IMR-90 (cell line): ENCODE measurements at regions not wholly inside any gene's neighbourhood (a gene's known extent, or its start where the extent isn't known, plus 50 kb on each side); places are given as distances from the start of the nearest gene placed in this dataset.

Source experiments
- ATAC-seq: fragments of 200-7000 bp; cut with Tn5 transposase; 2 replicates; pipeline ENCODE4 v1.9.1; 2020; ENCODE audit warnings: low read depth, mild to moderate bottlenecking, moderate library complexity
- BruUV-seq: library from RNA; stranded (reverse); fragments of 400-500 nt; replicated peaks from 2 replicates; lab custom pipeline; 2021; lab: Mats Ljungman, UMichigan
- CTCF ChIA-PET: fragments of 300-600 bp; formaldehyde crosslinking; extraction: SDS; loops from one replicate; lab custom pipeline; 2021; ENCODE audit warnings: antibody characterized with exemption; lab: Yijun Ruan, JAX
- POLR2A ChIA-PET: fragments of 300-600 bp; sonication (Branson Sonifier 250); formaldehyde crosslinking; loops from one replicate; lab custom pipeline; 2022; ENCODE audit warnings: antibody characterized with exemption; ENCODE audit not compliant: unreplicated experiment; lab: Charles Lee
- DNase-seq: peaks from one replicate; pipeline ENCODE4 v3.0.0; 2013
- H2AFZ ChIP-seq: replicated peaks from 2 replicates; pipeline ENCODE3; 2013; ENCODE audit warnings: low read length, mild to moderate bottlenecking; ENCODE audit not compliant: poor library complexity
- H2AK5ac ChIP-seq: 2 replicates; pipeline ENCODE4 v1.6.1; 2013; ENCODE audit warnings: low read depth, low read length, inconsistent platforms
- H2AK9ac ChIP-seq: replicated peaks from 2 replicates; pipeline ENCODE3; 2013; ENCODE audit warnings: mild to moderate bottlenecking, low read depth, low read length, moderate library complexity; ENCODE audit not compliant: poor library complexity
- H2BK120ac ChIP-seq: 2 replicates; pipeline ENCODE4 v1.6.1; 2013; ENCODE audit warnings: low read depth, low read length, inconsistent platforms
- H2BK15ac ChIP-seq: 3 replicates; pipeline ENCODE4 v1.6.1; 2013; ENCODE audit warnings: low read depth, low read length, inconsistent platforms
- H2BK20ac ChIP-seq: 2 replicates; pipeline ENCODE4 v1.6.1; 2013; ENCODE audit warnings: low read depth, mild to moderate bottlenecking, inconsistent platforms, low read length, moderate library complexity
- H2BK5ac ChIP-seq: 2 replicates; pipeline ENCODE4 v1.6.1; 2013; ENCODE audit warnings: mild to moderate bottlenecking, low read depth, low read length, inconsistent platforms; ENCODE audit not compliant: poor library complexity, severe bottlenecking
- H3K14ac ChIP-seq: replicated peaks from 2 replicates; pipeline ENCODE4 v1.6.1; 2013; ENCODE audit warnings: low read depth, low read length, inconsistent platforms
- H3K18ac ChIP-seq: 2 replicates; pipeline ENCODE4 v1.6.1; 2013; ENCODE audit warnings: low read depth, low read length, control low read depth
- H3K23ac ChIP-seq: 2 replicates; pipeline ENCODE4 v1.6.1; 2013; ENCODE audit warnings: low read depth, low read length, inconsistent platforms
- H3K27ac ChIP-seq: 2 replicates; pipeline ENCODE4 v1.5.1; 2013; ENCODE audit warnings: mild to moderate bottlenecking, control low read depth, low read length; ENCODE audit not compliant: insufficient read depth
- H3K27me3 ChIP-seq: 2 replicates; pipeline ENCODE4 v1.6.1; 2013; ENCODE audit warnings: low read length; ENCODE audit not compliant: control insufficient read depth, insufficient read depth
- H3K36me3 ChIP-seq: 2 replicates; pipeline ENCODE4 v1.6.1; 2013; ENCODE audit warnings: low read length, mixed read lengths; ENCODE audit not compliant: control insufficient read depth, insufficient read depth
- H3K4ac ChIP-seq: 2 replicates; pipeline ENCODE4 v1.6.1; 2013; ENCODE audit warnings: low read depth, low read length, inconsistent platforms
- H3K4me1 ChIP-seq: 2 replicates; pipeline ENCODE4 v1.6.1; 2013; ENCODE audit warnings: low read length, mixed read lengths; ENCODE audit not compliant: control insufficient read depth, insufficient read depth
- H3K4me2 ChIP-seq: 2 replicates; pipeline ENCODE4 v1.6.1; 2013; ENCODE audit warnings: low read depth, mild to moderate bottlenecking, control low read depth, low read length, moderate library complexity
- H3K4me3 ChIP-seq: 2 replicates; pipeline ENCODE4 v1.5.1; 2013; ENCODE audit warnings: low read depth, mild to moderate bottlenecking, control low read depth, low read length, moderate library complexity; ENCODE audit not compliant: insufficient read depth
- H3K56ac ChIP-seq: 2 replicates; pipeline ENCODE4 v1.6.1; 2013; ENCODE audit warnings: low read length, inconsistent platforms; ENCODE audit not compliant: insufficient read depth; ENCODE audit errors: extremely low read depth
- H3K79me1 ChIP-seq, 2 experiments: 2 replicates each; pipeline ENCODE4 v1.6.1; 2013; ENCODE audit warnings: low read length in 2 of 2, inconsistent platforms in 1 of 2, low read depth in 1 of 2
- H3K9ac ChIP-seq: 2 replicates; pipeline ENCODE4 v1.6.1; 2013; ENCODE audit warnings: low read depth, low read length, control low read depth
- H3K9me1 ChIP-seq: 2 replicates; pipeline ENCODE4 v1.6.1; 2013; ENCODE audit warnings: low read length, inconsistent platforms; ENCODE audit not compliant: insufficient read depth
- H3K9me3 ChIP-seq: 2 replicates; pipeline ENCODE4 v1.6.1; 2013; ENCODE audit warnings: low read length; ENCODE audit not compliant: control insufficient read depth, insufficient read depth
- H4K20me1 ChIP-seq: 2 replicates; pipeline ENCODE4 v1.6.1; 2013; ENCODE audit warnings: low read length, inconsistent platforms; ENCODE audit not compliant: insufficient read depth
- H4K5ac ChIP-seq: 2 replicates; pipeline ENCODE4 v1.6.1; 2013; ENCODE audit warnings: mild to moderate bottlenecking, low read depth, low read length, control low read depth
- H4K8ac ChIP-seq, 2 experiments: 2 replicates each; pipeline ENCODE4 v1.6.1; 2013; ENCODE audit warnings: low read depth in 2 of 2, low read length in 2 of 2, control low read depth in 1 of 2, inconsistent platforms in 1 of 2
- H4K91ac ChIP-seq: 2 replicates; pipeline ENCODE4 v1.6.1; 2013; ENCODE audit warnings: low read depth, low read length, inconsistent platforms; ENCODE audit not compliant: insufficient read depth
- BHLHE40 ChIP-seq: fragments of 150-350 bp; IDR thresholded peaks from 2 replicates; pipeline ENCODE4 v1.6.1; 2016; ENCODE audit warnings: mild to moderate bottlenecking, low read depth, low read length
- CEBPB ChIP-seq: IDR thresholded peaks from 2 replicates; pipeline ENCODE4 v1.6.1; 2012; ENCODE audit warnings: low read depth, low read length, improper control_type of control experiment
- CHD1 ChIP-seq: IDR thresholded peaks from 2 replicates; pipeline ENCODE4 v1.6.1; 2012; ENCODE audit warnings: low read depth, low read length, improper control_type of control experiment
- CTCF ChIP-seq: conservative IDR thresholded peaks from 2 replicates; pipeline ENCODE4 v1.5.1; 2012; ENCODE audit warnings: mild to moderate bottlenecking, low read depth, low read length, improper control_type of control experiment
- ELK1 ChIP-seq: fragments of 150-350 bp; IDR thresholded peaks from 2 replicates; pipeline ENCODE4 v1.6.1; 2016; ENCODE audit warnings: low read depth, mild to moderate bottlenecking, low read length, moderate library complexity, borderline replicate concordance
- FOS ChIP-seq: fragments of 150-350 bp; IDR thresholded peaks from 2 replicates; pipeline ENCODE4 v1.6.1; 2016; ENCODE audit warnings: low read depth, low read length
- MAFK ChIP-seq: IDR thresholded peaks from 2 replicates; pipeline ENCODE4 v1.6.1; 2012; ENCODE audit warnings: low read depth, low read length, improper control_type of control experiment
- MAZ ChIP-seq: IDR thresholded peaks from 2 replicates; pipeline ENCODE4 v1.6.1; 2012; ENCODE audit warnings: low read depth, mild to moderate bottlenecking, low read length, improper control_type of control experiment, moderate library complexity, borderline replicate concordance
- NFE2L2 ChIP-seq: fragments of 150-350 bp; IDR thresholded peaks from 2 replicates; pipeline ENCODE4 v1.6.1; 2016; ENCODE audit warnings: low read depth, mild to moderate bottlenecking, low read length
- POLR2A ChIP-seq: IDR thresholded peaks from 2 replicates; pipeline ENCODE4 v1.6.1; 2012; ENCODE audit warnings: mild to moderate bottlenecking, low read depth, low read length
- RAD21 ChIP-seq: IDR thresholded peaks from 2 replicates; pipeline ENCODE4 v1.6.1; 2012; ENCODE audit warnings: low read length, improper control_type of control experiment
- RCOR1 ChIP-seq: IDR thresholded peaks from 2 replicates; pipeline ENCODE4 v1.6.1; 2012; ENCODE audit warnings: mild to moderate bottlenecking, low read length, improper control_type of control experiment; ENCODE audit not compliant: insufficient replicate concordance
- RFX5 ChIP-seq: IDR thresholded peaks from 2 replicates; pipeline ENCODE4 v1.8.0; 2012; ENCODE audit warnings: low read depth, mild to moderate bottlenecking, low read length, moderate library complexity
- SMC3 ChIP-seq: fragments of 150-350 bp; IDR thresholded peaks from 2 replicates; pipeline ENCODE4 v1.6.1; 2016; ENCODE audit warnings: low read depth, mild to moderate bottlenecking, antibody characterized with exemption, low read length, moderate library complexity
- USF2 ChIP-seq: fragments of 150-350 bp; IDR thresholded peaks from 2 replicates; pipeline ENCODE4 v1.6.1; 2017; ENCODE audit warnings: mild to moderate bottlenecking, antibody characterized with exemption, low read length, low read depth
- WGBS, 2 experiments: methylation state at CpG; one replicate each; pipeline versions ENCODE4 v1.1.5 to v1.1.7; 2013; ENCODE audit warnings: missing lambda C conversion rate in 2 of 2; ENCODE audit not compliant: insufficient read length in 1 of 2; ENCODE audit errors: extremely low coverage in 2 of 2; 5-methylcytosine and 5-hydroxymethylcytosine counted together
- dilution Hi-C: fragments of 300-500 bp; cut with HindIII; formaldehyde crosslinking; loops from one replicate; pipeline ENCODE4 v1.14.3; 2018; ENCODE audit warnings: low sequenced_read_pairs; ENCODE audit not compliant: unreplicated experiment
- in situ Hi-C: fragments of 300-500 bp; cut with MboI; formaldehyde crosslinking; loops from 3 replicates; pipeline ENCODE4 v1.14.3; 2019; ENCODE audit warnings: low sequenced_read_pairs, inconsistent platforms, mixed read lengths
- intact Hi-C: fragments of 100-400 bp; cut with micrococcal nuclease; formaldehyde crosslinking; loops from 2 replicates; pipeline ENCODE4 v1.10.0; 2022

- no peak overlapping the region for H2BK15ac ChIP-seq
- TF ChIP-seq BHLHE40 (no peak), CHD1 (no peak), USF2 (no peak), MAZ (no peak), NFE2L2 (no peak), MAFK (no peak), SMC3 (no peak), CTCF (no peak), ELK1 (no peak), CEBPB (no peak), RFX5 (no peak), FOS (no peak), RAD21 (no peak), RCOR1 (no peak), POLR2A (no peak)
- no peak for DNase-seq
- no peak overlapping the region for H3K23ac ChIP-seq
- H3K9ac ChIP-seq, result no peak overlapping the region
- no peak overlapping the region for H2AK9ac ChIP-seq
- H3K9me3 ChIP-seq, result no peaks in the 10 kb centered on the region
- CTCF ChIA-PET, result no interaction called here
- BruUV-seq, result no TSS peak
- WGBS, 2 experiments, result 100% methylated on average over 1 of the region's 1 CpG; no CpG with 5 or more reads in 1 of the 2 experiments
- H2AFZ ChIP-seq, result no peak overlapping the region
- H3K56ac ChIP-seq, result no peak overlapping the region
- no peak overlapping the region for H2BK20ac ChIP-seq
- no peak overlapping the region for H2BK5ac ChIP-seq
- no peak overlapping the region for H4K5ac ChIP-seq
- no peaks in the 10 kb centered on the region for H3K79me1 ChIP-seq
- H3K18ac ChIP-seq, result no peak overlapping the region
- no peak overlapping the region for H4K91ac ChIP-seq
- no peak overlapping the region for H3K27ac ChIP-seq
- H3K27me3 ChIP-seq, result no peaks in the 10 kb centered on the region
- no peak overlapping the region for H3K4me2 ChIP-seq
- H3K4me1 ChIP-seq, result no peaks in the 10 kb centered on the region
- H2AK5ac ChIP-seq, result no peak overlapping the region
- H3K36me3 ChIP-seq, result no peaks in the 10 kb centered on the region
- no peak overlapping the region for H4K8ac ChIP-seq
- no peaks in the 10 kb centered on the region for H4K20me1 ChIP-seq
- no peak for ATAC-seq
- intact Hi-C loops (no loop called here), in situ Hi-C loops (no loop called here), dilution Hi-C loops (no loop called here)
- H3K9me1 ChIP-seq, result no peaks in the 10 kb centered on the region
- no peak overlapping the region for H3K4ac ChIP-seq
- H3K14ac ChIP-seq, result no peak overlapping the region
- POLR2A ChIA-PET, result no interaction called here
- no peak overlapping the region for H2BK120ac ChIP-seq
- no peak overlapping the region for H3K4me3 ChIP-seq
These were observed 81.8 kb upstream of the LMNB1 start for GRCh38 chr5:126695091-126695490.
